ENCODE measurements at regions not wholly inside any gene's neighbourhood (a gene's known extent, or its start where the extent isn't known, plus 50 kb on each side); places are given as distances from the start of the nearest gene placed in this dataset.

- no peak for TF ChIP-seq CTCF (IDR thresholded peaks at IDR 0.05)
- Mint-ChIP-seq H3K36me3 (ENCODE audit: low read depth) (peaks cover 1% of the 10 kb centered on the region), H3K4me3 (ENCODE audit: unreplicated experiment) (no peak overlapping the region), H3K4me1 (ENCODE audit: low read depth) (no peaks in the 10 kb centered on the region), H3K9me3 (ENCODE audit: low read depth) (no peaks in the 10 kb centered on the region), H3K27me3 (ENCODE audit: low read depth) (peaks cover 31% of the 10 kb centered on the region), H3K27ac (ENCODE audit: unreplicated experiment) (no peak overlapping the region)
- DNase-seq (ENCODE audit: low spot score): no peak
These were observed 190.1 kb downstream of the HLX start for GRCh38 chr1:221069178-221069903.

- Mint-ChIP-seq H3K36me3 (ENCODE audit: low read depth) (peaks cover 1% of the 10 kb centered on the region), H3K4me3 (ENCODE audit: unreplicated experiment) (no peak overlapping the region), H3K4me1 (ENCODE audit: low read depth) (no peaks in the 10 kb centered on the region), H3K27me3 (ENCODE audit: low read depth) (peaks cover 28% of the 10 kb centered on the region), H3K27ac (ENCODE audit: unreplicated experiment) (no peak overlapping the region), H3K9me3 (ENCODE audit: low read depth) (no peaks in the 10 kb centered on the region)
- TF ChIP-seq CTCF (IDR thresholded peaks at IDR 0.05): no peak
- DNase-seq (ENCODE audit: low spot score): no peak
These were observed 190.7 kb downstream of the HLX start for GRCh38 chr1:221069986-221070385.

- no peak for DNase-seq (ENCODE audit: low spot score)
- H3K27me3 Mint-ChIP-seq (ENCODE audit: low read depth): peaks cover 26% of the 10 kb centered on the region
- H3K27ac Mint-ChIP-seq (ENCODE audit: unreplicated experiment): no peak overlapping the region
- no peak for TF ChIP-seq CTCF (IDR thresholded peaks at IDR 0.05)
- H3K4me3 Mint-ChIP-seq (ENCODE audit: unreplicated experiment): no peak overlapping the region
- no peaks in the 10 kb centered on the region for H3K4me1 Mint-ChIP-seq (ENCODE audit: low read depth)
- H3K36me3 Mint-ChIP-seq (ENCODE audit: low read depth): peaks cover 1% of the 10 kb centered on the region
- no peaks in the 10 kb centered on the region for H3K9me3 Mint-ChIP-seq (ENCODE audit: low read depth)
These were observed 192.5 kb downstream of the HLX start for GRCh38 chr1:221071777-221072176.

GRCh38 chr1:221072214-221072613, 193.0 kb downstream of the HLX start:
- Mint-ChIP-seq H3K4me3 (ENCODE audit: unreplicated experiment) (no peak overlapping the region), H3K27ac (ENCODE audit: unreplicated experiment) (no peak overlapping the region), H3K36me3 (ENCODE audit: low read depth) (peaks cover 1% of the 10 kb centered on the region), H3K4me1 (ENCODE audit: low read depth) (no peaks in the 10 kb centered on the region), H3K9me3 (ENCODE audit: low read depth) (no peaks in the 10 kb centered on the region), H3K27me3 (ENCODE audit: low read depth) (peaks cover 24% of the 10 kb centered on the region)
- DNase-seq (ENCODE audit: low spot score): no peak
- no peak for TF ChIP-seq CTCF (IDR thresholded peaks at IDR 0.05)

- TF ChIP-seq CTCF (IDR thresholded peaks at IDR 0.05): no peak
- Mint-ChIP-seq H3K27me3 (ENCODE audit: low read depth) (peaks cover 17% of the 10 kb centered on the region), H3K4me3 (ENCODE audit: unreplicated experiment) (no peak overlapping the region), H3K36me3 (ENCODE audit: low read depth) (no peaks in the 10 kb centered on the region), H3K9me3 (ENCODE audit: low read depth) (no peaks in the 10 kb centered on the region), H3K27ac (ENCODE audit: unreplicated experiment) (no peak overlapping the region), H3K4me1 (ENCODE audit: low read depth) (no peaks in the 10 kb centered on the region)
- DNase-seq (ENCODE audit: low spot score): no peak
These were observed 195.1 kb downstream of the HLX start for GRCh38 chr1:221074332-221074731.
